ENCODE measurements at regions not wholly inside any gene's neighbourhood (a gene's known extent, or its start where the extent isn't known, plus 50 kb on each side); places are given as distances from the start of the nearest gene placed in this dataset.

DNA sequence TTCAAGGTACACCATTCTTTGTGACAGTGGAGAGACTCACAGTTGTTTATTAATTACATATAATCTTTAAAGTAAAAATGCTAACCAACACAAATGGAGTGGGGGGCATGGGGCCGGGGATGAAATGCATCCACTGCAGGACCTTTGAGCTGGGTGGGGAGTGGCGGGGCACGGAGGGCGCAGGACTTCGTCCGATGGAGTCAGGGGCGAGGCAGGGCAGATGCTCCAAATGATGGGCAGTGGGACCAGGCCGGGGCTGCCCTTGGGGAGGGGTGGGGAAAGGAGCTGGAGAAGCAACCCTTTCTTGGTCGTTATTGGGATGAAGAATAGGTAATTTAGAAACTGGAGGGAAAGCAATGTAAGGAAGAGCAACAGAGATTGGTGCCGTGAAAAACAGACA is 220.0 kb downstream of the TEX29 start:
- in situ Hi-C loops (cut with MboI; ENCODE audit: low sequenced_read_pairs, unreplicated experiment) = no loop called here
- no peak for DNase-seq (ENCODE audit: low spot score)
- TF ChIP-seq, protein P1, sequence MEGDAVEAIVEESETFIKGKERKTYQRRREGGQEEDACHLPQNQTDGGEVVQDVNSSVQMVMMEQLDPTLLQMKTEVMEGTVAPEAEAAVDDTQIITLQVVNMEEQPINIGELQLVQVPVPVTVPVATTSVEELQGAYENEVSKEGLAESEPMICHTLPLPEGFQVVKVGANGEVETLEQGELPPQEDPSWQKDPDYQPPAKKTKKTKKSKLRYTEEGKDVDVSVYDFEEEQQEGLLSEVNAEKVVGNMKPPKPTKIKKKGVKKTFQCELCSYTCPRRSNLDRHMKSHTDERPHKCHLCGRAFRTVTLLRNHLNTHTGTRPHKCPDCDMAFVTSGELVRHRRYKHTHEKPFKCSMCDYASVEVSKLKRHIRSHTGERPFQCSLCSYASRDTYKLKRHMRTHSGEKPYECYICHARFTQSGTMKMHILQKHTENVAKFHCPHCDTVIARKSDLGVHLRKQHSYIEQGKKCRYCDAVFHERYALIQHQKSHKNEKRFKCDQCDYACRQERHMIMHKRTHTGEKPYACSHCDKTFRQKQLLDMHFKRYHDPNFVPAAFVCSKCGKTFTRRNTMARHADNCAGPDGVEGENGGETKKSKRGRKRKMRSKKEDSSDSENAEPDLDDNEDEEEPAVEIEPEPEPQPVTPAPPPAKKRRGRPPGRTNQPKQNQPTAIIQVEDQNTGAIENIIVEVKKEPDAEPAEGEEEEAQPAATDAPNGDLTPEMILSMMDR (IDR thresholded peaks at IDR 0.05; ENCODE audit: borderline replicate concordance, control extremely low read depth, extremely low read depth, insufficient read depth, missing control alignments) = no peak

DNA sequence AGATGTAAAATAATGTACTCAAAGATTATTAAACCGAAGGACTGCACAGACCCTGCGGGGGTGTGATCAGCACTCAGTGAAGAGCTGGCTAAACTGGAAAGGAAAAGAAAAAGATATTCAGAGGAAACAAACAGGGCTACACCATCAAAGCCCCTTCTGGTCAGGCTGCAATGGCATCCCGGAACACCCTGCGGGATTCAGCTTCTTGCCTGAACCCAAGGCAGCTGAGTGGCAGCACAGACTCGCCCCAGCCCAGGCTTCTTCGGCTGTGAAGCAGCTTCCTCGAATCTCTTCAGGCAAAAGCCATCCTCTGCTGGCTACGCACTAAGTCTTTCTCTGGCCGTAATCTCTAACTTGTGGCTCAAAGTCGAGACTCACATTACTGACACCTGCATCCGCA is 220.9 kb downstream of the TEX29 start:
- no peak for DNase-seq (ENCODE audit: low spot score)
- in situ Hi-C loops (cut with MboI; ENCODE audit: low sequenced_read_pairs, unreplicated experiment) = no loop called here
- TF ChIP-seq, protein P1 (IDR thresholded peaks at IDR 0.05; ENCODE audit: borderline replicate concordance, control extremely low read depth, extremely low read depth, insufficient read depth, missing control alignments) = no peak

DNA sequence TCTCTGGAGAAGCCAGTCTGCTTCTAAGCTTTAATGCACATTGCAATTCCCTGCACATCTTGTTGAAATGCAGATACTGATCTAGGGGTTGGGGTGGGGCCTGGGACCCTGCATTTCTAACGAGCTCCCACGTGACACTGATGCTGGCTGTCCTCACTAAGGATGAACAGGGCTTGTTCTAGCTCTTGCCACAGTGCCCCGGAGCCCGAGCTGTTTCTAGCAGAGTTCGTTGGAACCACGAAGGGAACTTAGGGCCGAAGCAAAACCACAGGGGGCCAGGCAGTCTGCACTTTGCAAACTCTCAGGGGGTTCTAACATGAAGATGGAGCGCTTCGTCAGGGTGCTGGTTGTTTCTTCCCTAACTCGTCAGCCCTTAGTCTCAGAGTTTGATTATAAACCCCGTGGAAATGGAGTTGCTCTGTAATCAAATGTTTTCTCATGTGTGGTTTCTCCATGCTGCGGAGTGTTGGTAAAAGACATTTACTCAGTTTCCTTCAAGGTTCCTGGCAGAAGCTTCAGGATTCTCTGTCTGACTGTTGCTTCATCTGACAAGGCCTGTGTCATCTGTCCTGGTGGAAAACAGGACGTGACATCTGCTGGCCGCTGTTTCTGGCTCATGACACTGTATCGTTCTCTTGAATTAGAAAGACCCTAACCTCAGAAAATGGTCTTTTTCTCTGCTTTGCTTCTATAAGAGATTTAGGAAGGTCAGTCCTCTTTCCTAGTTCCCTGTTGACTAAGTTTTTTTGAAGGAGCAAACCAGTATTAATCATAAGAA is 221.5 kb downstream of the TEX29 start:
- in situ Hi-C loops (cut with MboI; ENCODE audit: low sequenced_read_pairs, unreplicated experiment) = no loop called here
- TF ChIP-seq, protein P1 (IDR thresholded peaks at IDR 0.05; ENCODE audit: borderline replicate concordance, control extremely low read depth, extremely low read depth, insufficient read depth, missing control alignments) = no peak
- DNase-seq (ENCODE audit: low spot score) = no peak

DNA sequence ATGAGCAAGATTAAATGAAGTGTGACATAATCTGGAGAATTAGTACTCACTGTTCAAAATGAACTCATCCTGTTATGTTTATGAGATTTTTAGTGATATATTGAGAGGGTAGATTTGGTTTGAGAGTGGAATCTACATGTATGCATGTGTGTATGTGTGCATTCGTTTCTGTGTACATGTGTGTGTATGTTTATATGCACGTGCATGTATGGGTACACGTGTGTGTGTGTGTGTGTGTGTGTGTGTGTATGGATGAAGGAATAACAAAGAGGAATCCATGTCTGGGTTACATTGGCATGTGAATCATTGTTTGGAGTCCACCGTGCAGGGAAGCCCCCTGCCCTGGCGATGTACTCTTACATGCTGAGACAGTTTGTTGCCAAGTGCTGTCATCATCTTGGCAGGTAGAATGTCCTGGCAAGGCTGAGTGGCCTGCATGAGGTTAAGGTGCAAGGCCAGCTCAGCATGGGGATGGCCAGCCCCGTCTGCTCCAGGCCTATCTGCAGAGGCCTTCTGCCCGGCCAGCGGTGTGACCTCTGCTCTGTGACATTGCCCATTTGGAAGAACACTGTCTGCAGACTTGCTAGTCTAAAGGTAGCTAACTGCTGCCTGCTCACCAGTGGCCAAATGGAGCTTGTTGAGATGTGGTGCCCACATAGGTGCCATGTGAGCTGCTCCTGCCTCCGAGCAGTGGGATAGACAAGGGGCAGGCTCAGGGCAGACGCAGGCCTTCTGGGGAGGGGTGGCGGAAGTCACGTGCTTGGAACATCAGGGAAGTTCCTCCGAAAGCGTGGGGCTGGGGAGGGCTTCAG is 222.3 kb downstream of the TEX29 start:
- TF ChIP-seq, protein P1 (IDR thresholded peaks at IDR 0.05; ENCODE audit: borderline replicate concordance, control extremely low read depth, extremely low read depth, insufficient read depth, missing control alignments) = no peak
- in situ Hi-C loops (cut with MboI; ENCODE audit: low sequenced_read_pairs, unreplicated experiment) = no loop called here
- no peak for DNase-seq (ENCODE audit: low spot score)

DNA sequence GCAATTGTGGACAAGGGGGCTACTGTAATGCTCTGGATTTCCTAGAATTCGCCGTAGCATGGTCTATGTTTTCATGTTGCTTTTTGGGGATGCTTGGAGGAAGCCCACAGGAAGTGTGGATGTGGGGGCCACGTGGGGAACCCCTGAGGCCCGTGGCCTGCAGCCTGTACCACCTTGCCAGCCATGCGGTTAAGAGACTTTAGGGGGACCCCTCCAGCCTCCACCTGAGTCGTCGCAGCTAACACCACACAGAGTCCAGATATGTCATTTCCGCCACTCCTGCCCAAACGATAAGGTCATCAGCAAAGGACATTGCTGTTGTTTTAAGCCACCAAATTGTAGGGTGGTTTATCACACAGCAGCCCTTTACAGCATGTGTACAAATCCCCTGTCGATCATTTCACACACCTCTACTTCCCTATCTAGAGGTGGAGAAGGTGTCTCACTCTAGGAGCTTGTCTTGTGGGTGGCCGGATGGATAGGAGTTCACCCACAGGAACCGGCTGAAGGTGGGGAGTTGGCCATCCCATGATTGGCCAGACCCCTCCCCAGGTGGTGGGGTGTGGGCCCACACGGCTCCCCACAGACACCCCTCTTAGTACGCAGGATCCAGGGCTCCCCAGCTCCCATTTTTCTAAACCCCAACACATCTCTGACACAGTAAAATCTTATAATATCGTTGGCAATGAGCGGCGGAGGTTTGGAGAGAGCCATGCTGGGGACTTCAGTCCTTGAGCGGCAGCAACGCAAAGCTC is 226.7 kb downstream of the TEX29 start:
- no peak for DNase-seq (ENCODE audit: low spot score)
- TF ChIP-seq, protein P1 (IDR thresholded peaks at IDR 0.05; ENCODE audit: borderline replicate concordance, control extremely low read depth, extremely low read depth, insufficient read depth, missing control alignments) = no peak
- in situ Hi-C loops (cut with MboI; ENCODE audit: low sequenced_read_pairs, unreplicated experiment) = no loop called here

DNA sequence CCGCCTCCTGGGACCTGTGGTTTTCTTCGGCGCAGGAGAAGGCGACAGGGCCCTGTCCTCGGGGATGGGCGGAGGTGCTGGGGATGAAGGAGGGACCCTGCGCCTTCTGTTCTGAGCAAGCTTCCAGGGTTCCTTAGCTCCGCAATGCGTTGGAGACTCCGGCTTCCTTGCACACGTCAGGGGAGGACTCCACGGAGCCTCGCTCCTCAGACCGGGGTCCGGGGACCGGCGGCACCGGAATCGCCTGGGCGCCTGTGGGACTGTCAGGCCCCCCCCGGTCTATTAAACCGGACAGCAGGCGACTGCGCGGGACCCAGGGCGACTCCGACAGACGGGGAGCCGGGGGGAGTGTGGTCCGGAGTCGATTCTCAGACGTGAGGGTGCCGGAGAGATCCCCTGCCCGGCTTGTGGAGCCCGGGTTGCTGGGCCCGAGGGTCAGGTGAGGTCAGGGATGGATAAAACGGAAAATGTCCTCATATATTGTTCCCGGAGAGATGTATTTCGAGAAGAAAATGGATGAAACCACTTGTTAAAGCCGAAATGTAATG is 227.4 kb downstream of the TEX29 start:
- no peak for DNase-seq (ENCODE audit: low spot score)
- in situ Hi-C loops (cut with MboI; ENCODE audit: low sequenced_read_pairs, unreplicated experiment) = no loop called here
- TF ChIP-seq, protein P1 (IDR thresholded peaks at IDR 0.05; ENCODE audit: borderline replicate concordance, control extremely low read depth, extremely low read depth, insufficient read depth, missing control alignments) = no peak

Measured in GM13976 (cell line).